ENCODE measurements at regions not wholly inside any gene's neighbourhood (a gene's known extent, or its start where the extent isn't known, plus 50 kb on each side); places are given as distances from the start of the nearest gene placed in this dataset.

GRCh38 chr6:44698602-44699001 lies 311.1 kb downstream of the CDC5L start:
- Histone ChIP-seq H3K27ac (no peak overlapping the region), H3K4me3 (replicated peaks in 1 of 3) (no peak overlapping the region), H3K36me3 (no peaks in the 10 kb centered on the region), H3K4me1 (no peaks in the 10 kb centered on the region), H3K27me3 (no peaks in the 10 kb centered on the region), H3K9me3 (no peaks in the 10 kb centered on the region)
- intact Hi-C loops (cut with DNase I), result no loop called here
- TF ChIP-seq CTCF (IDR thresholded peaks at IDR 0.05) (no peak), POLR2A (IDR thresholded peaks at IDR 0.05) (no peak)
- no peak for DNase-seq
- WGBS, 2 donors, result 70 to 76% methylated on average over 1 of the region's 1 CpG

GRCh38 chr6:44699082-44699481 lies 311.6 kb downstream of the CDC5L start:
- intact Hi-C loops (cut with DNase I), result no loop called here
- H3K27me3 ChIP-seq, result no peaks in the 10 kb centered on the region
- no peak overlapping the region for H3K4me3 ChIP-seq (replicated peaks in 1 of 3)
- WGBS, 2 donors, result 17 to 75% methylated on average over 1 of the region's 1 CpG
- H3K27ac ChIP-seq, result no peak overlapping the region
- H3K4me1 ChIP-seq, result no peaks in the 10 kb centered on the region
- no peaks in the 10 kb centered on the region for H3K36me3 ChIP-seq
- DNase-seq, result no peak
- no peaks in the 10 kb centered on the region for H3K9me3 ChIP-seq
- TF ChIP-seq CTCF (IDR thresholded peaks at IDR 0.05) (no peak), POLR2A (IDR thresholded peaks at IDR 0.05) (no peak)

GRCh38 chr6:44699851-44700250 lies 312.3 kb downstream of the CDC5L start:
- Histone ChIP-seq H3K27me3 (no peaks in the 10 kb centered on the region), H3K9me3 (no peaks in the 10 kb centered on the region), H3K4me3 (replicated peaks in 1 of 3) (no peak overlapping the region), H3K36me3 (no peaks in the 10 kb centered on the region), H3K4me1 (no peaks in the 10 kb centered on the region), H3K27ac (no peak overlapping the region)
- 91 to 94% methylated on average over 2 of the region's 2 CpGs for WGBS, 2 donors
- no peak for DNase-seq
- intact Hi-C loops (cut with DNase I), result no loop called here
- TF ChIP-seq CTCF (IDR thresholded peaks at IDR 0.05) (no peak), POLR2A (IDR thresholded peaks at IDR 0.05) (no peak)

GRCh38 chr6:44700422-44700821 lies 312.9 kb downstream of the CDC5L start:
- no peaks in the 10 kb centered on the region for H3K27me3 ChIP-seq
- no peak overlapping the region for H3K27ac ChIP-seq
- no peak overlapping the region for H3K4me3 ChIP-seq (replicated peaks in 1 of 3)
- no peak for DNase-seq
- H3K9me3 ChIP-seq, result no peaks in the 10 kb centered on the region
- intact Hi-C loops (cut with DNase I), result no loop called here
- H3K36me3 ChIP-seq, result no peaks in the 10 kb centered on the region
- WGBS, 2 donors, result 95 to 97% methylated on average over 5 of the region's 5 CpGs
- no peak for TF ChIP-seq POLR2A (IDR thresholded peaks at IDR 0.05)
- no peak for TF ChIP-seq CTCF (IDR thresholded peaks at IDR 0.05)
- no peaks in the 10 kb centered on the region for H3K4me1 ChIP-seq

- no peaks in the 10 kb centered on the region for H3K9me3 ChIP-seq
- no peak for DNase-seq
- H3K27ac ChIP-seq, result no peak overlapping the region
- TF ChIP-seq CTCF (IDR thresholded peaks at IDR 0.05), result no peak
- TF ChIP-seq POLR2A (IDR thresholded peaks at IDR 0.05), result no peak
- no peaks in the 10 kb centered on the region for H3K4me1 ChIP-seq
- intact Hi-C loops (cut with DNase I), result no loop called here
- no peak overlapping the region for H3K4me3 ChIP-seq (replicated peaks in 1 of 3)
- 81% methylated on average over 11 of the region's 11 CpGs for WGBS, 2 donors
- H3K36me3 ChIP-seq, result no peaks in the 10 kb centered on the region
- no peaks in the 10 kb centered on the region for H3K27me3 ChIP-seq
Observed at GRCh38 chr6:44701038-44701636, 313.6 kb downstream of the CDC5L start.
